AG10803 (cell line): ENCODE measurements at regions not wholly inside any gene's neighbourhood (a gene's known extent, or its start where the extent isn't known, plus 50 kb on each side); places are given as distances from the start of the nearest gene placed in this dataset.

Experiments
- DNase-seq: peaks from one replicate; pipeline ENCODE4 v3.0.0; 2010; ENCODE audit warnings: low read depth
- H3K4me3 ChIP-seq: 2 replicates; pipeline ENCODE4 v1.5.1; 2011; ENCODE audit warnings: mild to moderate bottlenecking, low read length, control low read depth
- TF ChIP-seq, protein P1 (sequence below): conservative IDR thresholded peaks from 2 replicates; pipeline ENCODE4 v1.5.1; 2011; ENCODE audit warnings: mild to moderate bottlenecking, low read length, control low read depth, inconsistent platforms

DNA sequence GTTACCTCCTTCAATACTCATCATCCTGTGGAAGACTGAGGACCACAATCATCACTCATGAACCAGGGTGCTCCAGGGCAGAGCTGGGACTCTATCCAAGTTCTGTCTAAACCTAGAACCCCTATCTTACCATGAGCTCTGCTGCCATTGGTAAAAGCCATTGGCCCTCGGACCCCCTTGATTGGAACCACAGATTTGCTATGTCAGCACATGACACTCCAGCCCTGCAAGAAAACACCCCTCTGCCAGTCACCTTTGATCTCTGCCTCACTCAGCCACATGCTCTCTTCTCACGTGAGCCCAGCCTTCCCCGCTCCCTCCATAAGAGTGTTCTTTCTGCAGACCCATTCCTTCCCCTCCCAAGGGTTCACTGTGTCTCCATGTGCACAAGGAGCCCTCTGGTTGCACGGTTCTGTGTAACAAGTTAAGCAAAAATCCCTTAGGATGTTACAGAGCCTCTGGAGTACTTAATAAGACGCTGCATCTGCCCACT lies 468.8 kb upstream of the DYNLRB2 start:
- TF ChIP-seq, protein P1, sequence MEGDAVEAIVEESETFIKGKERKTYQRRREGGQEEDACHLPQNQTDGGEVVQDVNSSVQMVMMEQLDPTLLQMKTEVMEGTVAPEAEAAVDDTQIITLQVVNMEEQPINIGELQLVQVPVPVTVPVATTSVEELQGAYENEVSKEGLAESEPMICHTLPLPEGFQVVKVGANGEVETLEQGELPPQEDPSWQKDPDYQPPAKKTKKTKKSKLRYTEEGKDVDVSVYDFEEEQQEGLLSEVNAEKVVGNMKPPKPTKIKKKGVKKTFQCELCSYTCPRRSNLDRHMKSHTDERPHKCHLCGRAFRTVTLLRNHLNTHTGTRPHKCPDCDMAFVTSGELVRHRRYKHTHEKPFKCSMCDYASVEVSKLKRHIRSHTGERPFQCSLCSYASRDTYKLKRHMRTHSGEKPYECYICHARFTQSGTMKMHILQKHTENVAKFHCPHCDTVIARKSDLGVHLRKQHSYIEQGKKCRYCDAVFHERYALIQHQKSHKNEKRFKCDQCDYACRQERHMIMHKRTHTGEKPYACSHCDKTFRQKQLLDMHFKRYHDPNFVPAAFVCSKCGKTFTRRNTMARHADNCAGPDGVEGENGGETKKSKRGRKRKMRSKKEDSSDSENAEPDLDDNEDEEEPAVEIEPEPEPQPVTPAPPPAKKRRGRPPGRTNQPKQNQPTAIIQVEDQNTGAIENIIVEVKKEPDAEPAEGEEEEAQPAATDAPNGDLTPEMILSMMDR: no peak
- no peak overlapping the region for H3K4me3 ChIP-seq
- no peak for DNase-seq

DNA sequence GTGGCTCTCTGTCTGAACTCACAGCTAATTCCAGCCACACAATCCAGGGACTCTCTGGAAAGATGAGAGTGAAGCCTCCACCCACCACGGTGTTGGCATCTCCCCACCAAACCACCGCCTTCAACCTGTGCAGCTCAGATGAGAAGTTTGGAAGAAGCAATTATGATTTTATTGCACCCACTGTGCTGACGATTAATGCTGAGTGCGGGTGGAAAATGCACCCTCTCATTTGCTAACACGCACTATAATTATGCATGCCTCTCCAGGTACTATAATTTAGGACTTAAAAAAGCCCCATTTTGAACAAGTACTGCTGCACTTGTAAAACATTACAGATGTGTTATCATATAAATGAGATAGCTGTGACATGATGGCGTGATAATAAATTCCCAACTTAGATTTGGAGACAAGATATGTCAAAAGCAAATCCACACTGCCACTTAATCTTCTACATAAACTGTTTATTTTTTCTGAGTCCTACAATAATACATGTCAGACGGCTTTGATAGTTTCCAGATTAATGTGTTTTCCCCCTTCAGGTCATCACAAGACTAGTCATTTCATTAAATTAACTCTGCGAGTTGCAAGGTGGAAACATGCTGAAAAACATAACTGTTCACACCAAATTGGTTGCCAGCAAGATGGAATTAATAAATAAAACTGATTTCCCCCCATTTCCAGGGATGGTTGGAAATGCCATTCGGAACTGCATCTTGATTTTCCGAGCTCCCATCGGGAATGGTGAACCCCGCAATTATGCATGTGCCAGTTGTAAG lies 466.5 kb upstream of the MAF start:
- TF ChIP-seq, protein P1: no peak
- DNase-seq: no peak
- H3K4me3 ChIP-seq: no peak overlapping the region

DNA sequence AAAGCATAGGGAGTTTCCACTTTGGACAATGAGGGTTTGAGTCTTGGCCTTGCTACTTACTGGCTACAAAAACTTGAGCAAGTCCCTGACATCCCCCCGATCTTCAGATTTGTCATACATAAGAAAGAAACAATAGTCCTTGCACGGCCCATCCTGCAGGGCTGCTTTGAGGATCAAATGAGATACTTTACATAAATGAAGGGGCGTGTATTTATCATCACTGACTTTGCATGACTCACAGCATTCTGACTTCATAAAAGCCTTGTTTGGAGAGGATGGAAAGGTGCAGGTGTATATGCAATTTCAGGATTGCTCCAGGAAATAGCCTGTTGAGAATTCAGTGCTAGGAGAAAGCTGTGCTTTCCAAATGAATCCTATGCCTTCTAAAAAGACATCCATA lies 465.0 kb upstream of the MAF start:
- no peak overlapping the region for H3K4me3 ChIP-seq
- TF ChIP-seq, protein P1: no peak
- DNase-seq: no peak

DNA sequence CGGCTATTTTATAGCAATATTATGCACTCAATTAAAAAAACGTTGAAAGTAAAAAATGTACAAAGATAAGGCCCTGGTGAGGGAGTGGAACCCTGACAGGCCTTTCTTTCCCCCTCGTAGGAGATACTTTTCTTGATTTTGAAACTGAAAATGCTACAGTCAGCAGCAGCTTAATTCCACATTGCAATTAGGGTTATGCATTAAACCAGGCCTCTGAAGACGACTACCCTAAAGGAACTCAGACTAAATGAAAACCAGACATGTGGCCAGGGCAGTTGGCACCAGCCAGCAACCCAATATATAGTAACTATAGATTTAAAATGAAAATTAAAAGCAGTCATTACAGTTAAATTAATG lies 463.2 kb upstream of the MAF start:
- no peak overlapping the region for H3K4me3 ChIP-seq
- TF ChIP-seq, protein P1: no peak
- no peak for DNase-seq

DNA sequence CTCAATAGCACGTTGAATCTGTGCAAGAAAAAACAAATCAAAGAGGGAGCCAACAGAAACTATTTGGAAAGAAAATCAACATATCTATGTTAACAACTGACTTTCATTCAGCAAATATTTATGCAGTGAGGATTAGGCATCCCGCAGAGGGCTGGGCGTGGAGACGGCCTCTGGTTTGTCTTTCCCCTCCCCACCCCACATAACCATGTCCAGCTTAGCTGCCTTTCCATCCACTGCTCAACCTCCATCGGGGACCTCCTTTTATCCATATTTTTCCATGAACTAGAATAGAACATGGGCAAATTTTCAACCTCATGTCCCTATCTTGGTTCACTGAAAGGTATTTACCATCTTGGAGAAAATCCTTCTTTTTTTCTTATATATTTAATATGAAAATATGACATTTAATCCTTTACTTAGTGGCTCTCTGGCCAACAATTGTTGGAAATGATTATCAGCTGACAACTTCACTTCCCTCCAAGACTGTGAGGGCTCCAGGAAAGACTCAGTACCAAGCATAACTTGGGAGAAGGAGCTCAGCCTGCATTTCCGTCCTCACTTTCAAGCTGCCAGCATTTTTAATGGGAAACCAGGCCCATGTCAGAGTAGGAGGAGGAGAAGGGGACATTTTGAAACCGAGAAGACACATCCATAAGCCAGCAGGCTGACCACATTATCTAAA lies 462.6 kb upstream of the MAF start:
- DNase-seq: peak; percentile 16
- TF ChIP-seq, protein P1: no peak
- H3K4me3 ChIP-seq: no peak overlapping the region

DNA sequence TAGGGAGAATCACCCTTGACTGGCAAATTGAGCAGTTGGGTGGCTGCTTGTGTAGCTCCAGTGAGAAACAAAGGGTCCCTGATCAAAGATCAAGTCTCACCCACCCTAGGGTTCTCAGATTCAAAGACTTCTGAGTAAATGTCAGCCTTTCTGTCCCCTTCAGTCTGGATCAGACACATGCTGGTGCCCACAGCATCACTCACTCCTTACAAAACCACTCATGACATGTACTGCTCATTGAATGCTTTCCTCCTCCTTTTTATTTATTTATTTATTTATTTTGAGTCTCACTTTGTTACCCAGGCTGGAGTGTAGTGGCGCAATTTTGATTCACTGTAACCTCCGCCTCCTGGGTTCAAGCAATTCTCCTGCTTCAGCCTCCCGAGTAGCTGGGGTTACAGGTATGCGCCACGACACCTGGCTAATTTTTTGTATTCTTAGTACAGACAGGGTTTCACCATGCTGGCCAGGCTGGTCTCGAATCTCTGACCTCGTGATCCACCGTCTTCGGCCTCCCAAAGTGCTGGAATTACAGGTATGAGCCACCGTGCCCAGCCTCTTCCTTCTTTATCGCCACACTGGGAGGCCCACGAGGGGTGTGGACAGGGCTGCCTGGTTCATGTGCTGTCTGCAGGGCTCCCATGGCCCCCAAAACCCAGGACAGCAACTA lies 462.0 kb upstream of the MAF start:
- TF ChIP-seq, protein P1: no peak
- DNase-seq: no peak
- no peak overlapping the region for H3K4me3 ChIP-seq

DNA sequence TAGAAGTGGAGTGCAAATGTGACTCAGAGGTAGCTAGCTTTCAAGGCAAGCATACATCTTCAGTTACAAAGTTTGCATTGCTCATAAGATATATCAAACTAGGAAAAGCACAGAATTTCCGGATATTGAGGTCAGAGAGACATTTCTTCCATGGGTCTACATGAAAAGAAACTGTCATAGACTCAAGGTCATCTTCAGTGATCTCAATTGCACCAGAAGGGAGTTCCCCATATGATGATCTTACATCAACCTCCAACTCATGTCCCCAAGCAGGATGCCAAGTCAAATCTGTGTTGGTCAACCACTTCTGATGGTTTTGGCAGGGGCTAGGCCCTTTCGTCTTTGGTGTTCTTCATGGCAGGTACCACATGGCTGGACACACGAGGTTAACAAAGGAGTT lies 459.9 kb upstream of the MAF start:
- DNase-seq: no peak
- no peak overlapping the region for H3K4me3 ChIP-seq
- TF ChIP-seq, protein P1: no peak
